Kidney epithelial cell (primary cell): ENCODE measurements at regions not wholly inside any gene's neighbourhood (a gene's known extent, or its start where the extent isn't known, plus 50 kb on each side); places are given as distances from the start of the nearest gene placed in this dataset.

ENCODE experiments used
- DNase-seq: peaks from one replicate; pipeline ENCODE4 v3.0.0-alpha.2; 2010; ENCODE audit warnings: low read depth
- H3K27me3 ChIP-seq: 2 replicates; pipeline ENCODE4 v1.6.0; 2011; ENCODE audit warnings: low read length; ENCODE audit not compliant: control insufficient read depth, insufficient read depth
- H3K36me3 ChIP-seq: 2 replicates; pipeline ENCODE4 v1.5.1; 2011; ENCODE audit warnings: low read length; ENCODE audit not compliant: control insufficient read depth, insufficient read depth
- H3K4me3 ChIP-seq: 2 replicates; pipeline ENCODE4 v1.5.1; 2011; ENCODE audit warnings: low read depth, mild to moderate bottlenecking, control low read depth, low read length
- TF ChIP-seq, protein P1 (sequence below): IDR thresholded peaks from 2 replicates; pipeline ENCODE4 v1.5.1; 2011; ENCODE audit warnings: mild to moderate bottlenecking, moderate library complexity, low read length, control low read depth, inconsistent platforms; ENCODE audit not compliant: insufficient read depth, poor library complexity, severe bottlenecking

DNA sequence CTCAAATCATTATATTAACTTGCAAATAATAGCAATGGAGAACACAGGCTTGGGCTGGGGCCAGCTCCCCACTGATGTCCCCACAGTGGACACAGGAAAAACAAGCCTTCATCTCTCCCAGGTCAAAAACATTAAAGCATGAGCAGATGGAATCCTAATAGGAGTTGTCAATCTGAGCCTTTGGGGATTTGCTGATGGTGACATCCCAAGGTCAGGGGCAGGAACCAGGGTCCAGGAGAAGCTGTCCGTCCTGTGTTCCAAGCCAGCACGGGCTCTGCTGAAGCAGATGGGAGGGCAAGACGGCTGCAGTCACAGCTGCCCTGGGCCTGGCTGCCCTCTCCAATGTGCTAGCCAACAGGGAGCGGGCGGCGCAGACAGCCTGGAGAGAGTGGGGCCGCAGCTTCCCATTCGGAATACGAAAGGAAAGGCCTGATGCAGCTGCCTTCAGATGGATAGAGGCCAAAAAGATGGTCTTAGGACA lies 135.5 kb downstream of the NDUFA10 start:
- no peaks in the 10 kb centered on the region for H3K36me3 ChIP-seq
- TF ChIP-seq, protein P1, sequence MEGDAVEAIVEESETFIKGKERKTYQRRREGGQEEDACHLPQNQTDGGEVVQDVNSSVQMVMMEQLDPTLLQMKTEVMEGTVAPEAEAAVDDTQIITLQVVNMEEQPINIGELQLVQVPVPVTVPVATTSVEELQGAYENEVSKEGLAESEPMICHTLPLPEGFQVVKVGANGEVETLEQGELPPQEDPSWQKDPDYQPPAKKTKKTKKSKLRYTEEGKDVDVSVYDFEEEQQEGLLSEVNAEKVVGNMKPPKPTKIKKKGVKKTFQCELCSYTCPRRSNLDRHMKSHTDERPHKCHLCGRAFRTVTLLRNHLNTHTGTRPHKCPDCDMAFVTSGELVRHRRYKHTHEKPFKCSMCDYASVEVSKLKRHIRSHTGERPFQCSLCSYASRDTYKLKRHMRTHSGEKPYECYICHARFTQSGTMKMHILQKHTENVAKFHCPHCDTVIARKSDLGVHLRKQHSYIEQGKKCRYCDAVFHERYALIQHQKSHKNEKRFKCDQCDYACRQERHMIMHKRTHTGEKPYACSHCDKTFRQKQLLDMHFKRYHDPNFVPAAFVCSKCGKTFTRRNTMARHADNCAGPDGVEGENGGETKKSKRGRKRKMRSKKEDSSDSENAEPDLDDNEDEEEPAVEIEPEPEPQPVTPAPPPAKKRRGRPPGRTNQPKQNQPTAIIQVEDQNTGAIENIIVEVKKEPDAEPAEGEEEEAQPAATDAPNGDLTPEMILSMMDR: no peak
- DNase-seq: no peak
- H3K4me3 ChIP-seq: no peak overlapping the region
- H3K27me3 ChIP-seq: no peaks in the 10 kb centered on the region

DNA sequence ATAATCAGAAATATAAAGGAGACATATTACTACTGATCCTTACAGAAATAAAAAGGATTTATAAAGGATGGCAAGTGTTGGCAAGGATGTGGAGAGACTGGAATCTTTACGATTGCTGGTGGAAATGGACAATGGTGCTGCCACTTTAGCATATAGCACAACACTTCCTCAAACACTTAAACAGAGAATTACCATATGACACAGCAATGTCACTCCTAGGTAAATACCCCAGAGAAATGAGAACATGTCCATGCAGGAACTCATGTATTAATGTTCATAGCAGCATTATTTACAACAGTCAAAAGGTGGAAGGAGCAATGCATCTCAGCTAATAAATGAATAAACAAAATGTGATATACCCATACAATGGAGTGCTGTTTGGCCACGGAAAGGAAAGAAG lies 137.5 kb downstream of the NDUFA10 start:
- TF ChIP-seq, protein P1: no peak
- no peaks in the 10 kb centered on the region for H3K36me3 ChIP-seq
- DNase-seq: no peak
- H3K4me3 ChIP-seq: no peak overlapping the region
- H3K27me3 ChIP-seq: no peaks in the 10 kb centered on the region

DNA sequence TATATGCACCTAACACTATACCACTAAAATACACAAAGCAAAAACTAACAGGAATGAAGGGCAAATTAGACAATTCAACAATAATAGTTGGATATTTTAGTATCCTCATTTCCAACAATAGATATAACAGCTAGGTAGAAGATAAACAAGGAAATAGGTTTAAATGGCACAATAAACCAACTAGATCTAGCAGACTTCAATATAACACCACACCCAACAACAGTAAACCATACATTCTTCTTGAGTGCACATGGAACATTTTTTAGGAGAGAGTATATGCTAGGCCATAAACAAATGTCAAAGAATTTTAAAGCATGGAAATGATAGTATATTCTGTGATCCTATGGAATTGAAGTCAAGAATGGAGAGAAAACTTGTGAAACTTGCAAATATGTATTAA lies 138.4 kb downstream of the NDUFA10 start:
- Histone ChIP-seq H3K4me3 (no peak overlapping the region), H3K27me3 (no peaks in the 10 kb centered on the region), H3K36me3 (no peaks in the 10 kb centered on the region)
- TF ChIP-seq, protein P1: no peak
- no peak for DNase-seq

DNA sequence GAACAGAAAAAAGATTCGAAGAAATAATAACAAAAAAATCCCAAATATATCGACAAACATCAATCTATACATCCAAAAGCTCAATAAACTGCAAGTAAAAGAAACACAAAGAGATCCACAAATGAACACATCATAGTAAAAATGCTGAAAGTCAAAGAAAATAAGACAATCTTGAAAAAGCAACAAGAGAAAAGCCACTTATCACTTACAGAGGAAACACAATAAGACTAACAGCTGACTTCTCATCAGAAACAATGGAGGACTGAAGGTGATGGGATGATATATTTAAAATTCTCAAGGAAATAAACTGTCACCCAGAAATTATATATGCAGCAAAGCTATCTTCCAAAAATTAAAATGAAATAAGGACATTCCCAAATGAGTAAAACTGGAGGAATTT lies 140.3 kb downstream of the NDUFA10 start:
- Histone ChIP-seq H3K4me3 (no peak overlapping the region), H3K36me3 (no peaks in the 10 kb centered on the region), H3K27me3 (no peaks in the 10 kb centered on the region)
- DNase-seq: no peak
- TF ChIP-seq, protein P1: no peak

DNA sequence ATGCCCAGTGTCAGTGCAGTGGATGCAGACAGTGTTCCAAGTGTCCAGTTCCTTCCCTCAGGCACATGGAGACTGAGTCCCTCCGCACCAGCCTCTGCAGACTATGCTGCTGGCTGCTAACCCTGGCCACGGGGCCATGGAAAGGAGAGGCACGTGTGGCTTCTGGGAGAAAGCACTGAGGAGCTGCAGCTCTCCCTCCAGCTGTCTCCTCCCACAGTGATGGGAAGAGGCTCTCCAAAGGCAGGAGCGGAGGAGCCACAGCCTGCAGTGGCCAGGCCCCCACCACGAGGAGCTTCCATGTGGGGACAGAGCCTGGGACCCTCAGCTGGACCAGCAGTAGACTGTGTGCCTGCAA lies 141.1 kb downstream of the NDUFA10 start:
- Histone ChIP-seq H3K27me3 (no peaks in the 10 kb centered on the region), H3K36me3 (no peaks in the 10 kb centered on the region), H3K4me3 (no peak overlapping the region)
- TF ChIP-seq, protein P1: no peak
- no peak for DNase-seq

DNA sequence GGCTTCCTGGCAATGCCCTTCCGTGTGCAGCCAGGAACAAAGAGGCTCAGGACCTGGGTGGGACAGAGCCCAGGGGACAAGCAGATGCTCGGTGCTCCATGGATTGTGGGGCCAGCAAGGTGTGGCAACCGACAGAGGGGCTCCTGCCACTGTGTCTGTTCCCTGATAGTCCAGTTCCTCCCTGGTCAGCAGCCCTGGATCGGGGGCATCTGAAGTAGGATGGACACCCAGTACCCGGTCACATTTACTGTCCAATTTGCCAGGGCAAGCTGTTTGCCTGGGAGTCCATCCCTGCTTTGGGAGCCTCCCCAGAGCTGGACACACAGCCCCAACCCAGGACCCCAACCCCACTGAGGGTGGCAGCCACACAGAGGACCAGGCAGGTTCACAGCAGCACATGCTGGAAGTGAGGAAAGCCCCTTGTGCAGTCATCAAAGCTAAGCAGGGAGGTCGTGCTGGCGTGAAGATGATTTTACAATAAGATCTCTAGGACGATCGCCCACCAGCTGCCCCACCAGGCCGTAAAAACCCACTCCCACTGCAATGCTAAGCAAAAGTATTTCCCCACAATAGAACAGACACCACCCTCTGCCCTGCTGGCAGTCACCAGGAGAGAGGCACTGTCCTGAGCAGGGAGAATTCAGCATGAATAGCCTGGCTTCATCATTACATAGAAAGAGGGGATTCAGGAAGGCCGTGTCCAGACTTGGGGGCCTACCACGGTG lies 141.7 kb downstream of the NDUFA10 start:
- DNase-seq: no peak
- H3K36me3 ChIP-seq: no peaks in the 10 kb centered on the region
- H3K27me3 ChIP-seq: no peaks in the 10 kb centered on the region
- TF ChIP-seq, protein P1: no peak
- no peak overlapping the region for H3K4me3 ChIP-seq
